Stomach (tissue), 8 donors: ENCODE measurements at regions not wholly inside any gene's neighbourhood (a gene's known extent, or its start where the extent isn't known, plus 50 kb on each side); places are given as distances from the start of the nearest gene placed in this dataset.

Experiments used
- DNase-seq, 2 donors: peaks; one replicate each; pipeline versions ENCODE4 v3.0.0 to v3.0.0-alpha.2; 2013 to 2019
- H3K27ac ChIP-seq, 5 donors: fragments of 200-600 bp in 4 of 5; sonication (generic) in 4 of 5; one replicate each; pipeline ENCODE4 v1.5.1; 2013 to 2019; ENCODE audit warnings: mild to moderate bottlenecking in 1 of 5, moderate library complexity in 1 of 5
- H3K27me3 ChIP-seq, 3 donors: fragments of 200-600 bp; sonication (generic); one replicate each; pipeline ENCODE4 v1.5.1; 2017 to 2019; ENCODE audit warnings: mixed run types in 1 of 3
- H3K36me3 ChIP-seq, 4 donors: fragments of 200-600 bp; sonication (generic); 1 replicate in 3 of 4; 2 replicates in 1 of 4; pipeline ENCODE4 v1.5.1; 2016 to 2019
- H3K4me1 ChIP-seq, 4 donors: fragments of 200-600 bp; sonication (generic); one replicate each; pipeline ENCODE4 v1.5.1; 2016 to 2019
- H3K4me3 ChIP-seq, 4 donors: fragments of 200-600 bp; sonication (generic) in 3 of 4; one replicate each; pipeline ENCODE4 v1.5.1; 2016 to 2019; ENCODE audit warnings: mild to moderate bottlenecking in 1 of 4
- H3K9me3 ChIP-seq, 4 donors: fragments of 200-600 bp; sonication (generic); one replicate each; pipeline ENCODE4 v1.5.1; 2016 to 2019
- EP300 ChIP-seq: sonication (generic); formaldehyde crosslinking; IDR thresholded peaks from one replicate; pipeline ENCODE4 v1.6.1; 2017; ENCODE audit warnings: antibody characterized with exemption
- POLR2A ChIP-seq, 4 donors: fragments of 450-650 bp; IDR thresholded peaks; one replicate each; pipeline ENCODE4 v1.6.1; 2016; ENCODE audit warnings: antibody characterized with exemption in 4 of 4, control low read depth in 2 of 4, mild to moderate bottlenecking in 1 of 4, moderate library complexity in 1 of 4
- POLR2AphosphoS5 ChIP-seq, 3 donors: sonication (generic); formaldehyde crosslinking; IDR thresholded peaks; one replicate each; pipeline ENCODE4 v1.6.1; 2016; ENCODE audit warnings: antibody characterized with exemption in 3 of 3
- WGBS, 5 donors: extraction: QIAGEN DNeasy Blood & Tissue Kit in 3 of 5; methylation state at CpG; one replicate each; pipeline versions ENCODE4 v1.1.5 to v1.1.7; 2013 to 2018; 5-methylcytosine and 5-hydroxymethylcytosine counted together
- intact Hi-C: fragments of 100-400 bp; cut with DNase I; formaldehyde crosslinking; loops from one replicate; pipeline ENCODE4 v1.15.1; 2023; ENCODE audit warnings: low total_unique reads
- TF ChIP-seq, protein P1 (sequence below), 7 experiments: fragments of 450-650 bp in 4 of 7; fragments of 200-600 bp in 3 of 7; sonication (generic) in 3 of 7; IDR thresholded peaks; one replicate each; pipeline ENCODE4 v1.5.1; 2016 to 2019; ENCODE audit warnings: antibody characterized with exemption in 7 of 7, control low read depth in 2 of 7, mild to moderate bottlenecking in 1 of 7
- donor health status: healthy with polysubstance abuse.
- donor health status: Bipolar disorder and iron deficiency.
- donor health status: healthy.

DNA sequence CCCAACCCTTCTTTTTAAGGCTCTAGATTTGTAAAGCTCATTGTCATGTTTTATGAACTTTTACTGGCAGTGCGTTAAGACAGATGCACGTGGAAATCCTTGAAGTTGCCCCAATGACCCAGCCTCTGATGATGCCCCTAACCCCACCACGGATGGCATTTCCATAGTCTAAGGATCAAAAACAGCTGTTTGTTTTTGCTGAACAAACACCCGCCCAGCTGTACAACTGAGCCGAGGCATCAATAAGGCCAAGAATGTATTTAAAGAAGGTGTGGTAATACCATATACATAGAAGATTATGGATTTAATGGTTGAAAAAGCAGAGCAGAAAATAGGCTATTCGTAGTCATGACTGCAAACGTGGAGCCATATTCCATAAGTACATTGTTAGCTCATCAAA lies 83.7 kb downstream of the SALL1 start:
- TF ChIP-seq POLR2A (IDR thresholded peaks at IDR 0.05) = no peak
- TF ChIP-seq EP300 = no peak
- TF ChIP-seq, protein P1, sequence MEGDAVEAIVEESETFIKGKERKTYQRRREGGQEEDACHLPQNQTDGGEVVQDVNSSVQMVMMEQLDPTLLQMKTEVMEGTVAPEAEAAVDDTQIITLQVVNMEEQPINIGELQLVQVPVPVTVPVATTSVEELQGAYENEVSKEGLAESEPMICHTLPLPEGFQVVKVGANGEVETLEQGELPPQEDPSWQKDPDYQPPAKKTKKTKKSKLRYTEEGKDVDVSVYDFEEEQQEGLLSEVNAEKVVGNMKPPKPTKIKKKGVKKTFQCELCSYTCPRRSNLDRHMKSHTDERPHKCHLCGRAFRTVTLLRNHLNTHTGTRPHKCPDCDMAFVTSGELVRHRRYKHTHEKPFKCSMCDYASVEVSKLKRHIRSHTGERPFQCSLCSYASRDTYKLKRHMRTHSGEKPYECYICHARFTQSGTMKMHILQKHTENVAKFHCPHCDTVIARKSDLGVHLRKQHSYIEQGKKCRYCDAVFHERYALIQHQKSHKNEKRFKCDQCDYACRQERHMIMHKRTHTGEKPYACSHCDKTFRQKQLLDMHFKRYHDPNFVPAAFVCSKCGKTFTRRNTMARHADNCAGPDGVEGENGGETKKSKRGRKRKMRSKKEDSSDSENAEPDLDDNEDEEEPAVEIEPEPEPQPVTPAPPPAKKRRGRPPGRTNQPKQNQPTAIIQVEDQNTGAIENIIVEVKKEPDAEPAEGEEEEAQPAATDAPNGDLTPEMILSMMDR (IDR thresholded peaks at IDR 0.05) = no peak
- no peak for TF ChIP-seq POLR2AphosphoS5 (IDR thresholded peaks at IDR 0.05)
- H3K27me3 ChIP-seq = no peaks in the 10 kb centered on the region
- DNase-seq = no peak
- H3K9me3 ChIP-seq = no peaks in the 10 kb centered on the region
- WGBS, 5 donors = 35 to 74% (median 52%) methylated on average over 7 of the region's 7 CpGs
- intact Hi-C loops = no loop called here
- H3K4me3 ChIP-seq = no peak overlapping the region
- H3K4me1 ChIP-seq = no peaks in the 10 kb centered on the region
- no peak overlapping the region for H3K27ac ChIP-seq
- no peaks in the 10 kb centered on the region for H3K36me3 ChIP-seq

GRCh38 chr16:51062039-51062438 lies 89.0 kb downstream of the SALL1 start:
- intact Hi-C loops = no loop called here
- WGBS, 5 donors = 55 to 67% (median 63%) methylated on average over 5 of the region's 5 CpGs

DNA sequence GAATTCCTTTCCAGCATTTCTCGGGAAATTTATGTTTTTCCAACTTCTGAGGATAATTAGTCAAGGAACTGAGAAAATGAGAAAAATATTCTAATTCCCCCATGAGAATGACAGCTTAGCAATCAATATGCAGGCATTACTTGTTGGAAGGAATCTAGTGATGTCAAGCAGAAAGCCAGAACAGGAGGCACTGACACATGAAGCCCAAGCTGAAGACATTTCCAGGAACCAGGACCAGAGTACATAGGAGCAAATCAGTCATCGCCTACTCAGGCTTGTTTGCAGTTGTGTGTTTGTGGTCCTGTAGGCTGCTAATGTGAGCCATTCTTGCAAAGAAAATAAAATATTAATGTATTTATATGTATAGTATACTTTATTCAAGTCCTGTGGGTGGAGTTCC lies 89.7 kb downstream of the SALL1 start:
- intact Hi-C loops = no loop called here
- WGBS, 5 donors = 53 to 82% (median 79%) methylated on average over 2 of the region's 2 CpGs
- H3K27me3 ChIP-seq = peaks cover 0 to 5% (median 0%) of the 10 kb centered on the region in 3 donors
- no peak overlapping the region for H3K4me3 ChIP-seq
- TF ChIP-seq EP300 = no peak
- no peaks in the 10 kb centered on the region for H3K36me3 ChIP-seq
- no peaks in the 10 kb centered on the region for H3K9me3 ChIP-seq
- H3K27ac ChIP-seq = no peak overlapping the region
- no peak for DNase-seq
- H3K4me1 ChIP-seq = no peaks in the 10 kb centered on the region

More at GRCh38 chr16:51062039-51062438, 89.0 kb downstream of the SALL1 start:
- no peak overlapping the region for H3K4me3 ChIP-seq
- no peaks in the 10 kb centered on the region for H3K36me3 ChIP-seq
- H3K4me1 ChIP-seq = no peaks in the 10 kb centered on the region
- no peaks in the 10 kb centered on the region for H3K9me3 ChIP-seq
- DNase-seq = no peak
- H3K27me3 ChIP-seq = no peaks in the 10 kb centered on the region
- no peak overlapping the region for H3K27ac ChIP-seq
- TF ChIP-seq EP300 = no peak

- intact Hi-C loops = no loop called here
- H3K9me3 ChIP-seq = no peaks in the 10 kb centered on the region
- no peak overlapping the region for H3K4me3 ChIP-seq
- WGBS, 5 donors = 39 to 57% (median 50%) methylated on average over 2 of the region's 2 CpGs
- DNase-seq = no peak
- H3K27ac ChIP-seq = no peak overlapping the region
- peaks cover 0 to 19% (median 0%) of the 10 kb centered on the region in 3 donors for H3K27me3 ChIP-seq
- no peaks in the 10 kb centered on the region for H3K36me3 ChIP-seq
- no peaks in the 10 kb centered on the region for H3K4me1 ChIP-seq
- TF ChIP-seq EP300 (no peak), POLR2AphosphoS5 (IDR thresholded peaks at IDR 0.05) (no peak), POLR2A (IDR thresholded peaks at IDR 0.05) (no peak)
- TF ChIP-seq, protein P1 (IDR thresholded peaks at IDR 0.05) = no peak
Measured at GRCh38 chr16:51057969-51058337, 93.1 kb downstream of the SALL1 start.

- Histone ChIP-seq H3K27me3 (peaks cover 0 to 19% (median 0%) of the 10 kb centered on the region in 3 donors), H3K9me3 (no peaks in the 10 kb centered on the region), H3K27ac (no peak overlapping the region), H3K4me1 (no peaks in the 10 kb centered on the region), H3K36me3 (no peaks in the 10 kb centered on the region), H3K4me3 (no peak overlapping the region)
- intact Hi-C loops = no loop called here
- TF ChIP-seq POLR2A (IDR thresholded peaks at IDR 0.05) (no peak), EP300 (no peak), POLR2AphosphoS5 (IDR thresholded peaks at IDR 0.05) (no peak)
- TF ChIP-seq, protein P1 (IDR thresholded peaks at IDR 0.05) = no peak
- DNase-seq = no peak
- 53 to 65% (median 56%) methylated on average over 8 of the region's 8 CpGs for WGBS, 5 donors
Measured at GRCh38 chr16:51057102-51057793, 93.8 kb downstream of the SALL1 start.
